Caco-2 (cell line): ENCODE measurements at regions not wholly inside any gene's neighbourhood (a gene's known extent, or its start where the extent isn't known, plus 50 kb on each side); places are given as distances from the start of the nearest gene placed in this dataset.

ENCODE experiments used
- BruUV-seq: library from RNA; stranded (reverse); fragments of 400-500 nt; replicated peaks from 2 replicates; lab custom pipeline; 2021; lab: Mats Ljungman, UMichigan
- CTCF ChIA-PET: fragments of 300-600 bp; sonication (Branson Sonifier 250); formaldehyde crosslinking; loops from one replicate; lab custom pipeline; 2022; ENCODE audit warnings: antibody characterized with exemption; lab: Charles Lee
- POLR2A ChIA-PET: fragments of 300-600 bp; sonication (Branson Sonifier 250); formaldehyde crosslinking; loops from one replicate; lab custom pipeline; 2022; ENCODE audit warnings: antibody characterized with exemption; lab: Charles Lee
- DNase-seq, 2 experiments: peaks; one replicate each; pipeline versions ENCODE4 v3.0.0 to v3.0.0-alpha.2; 2020 to 2022
- H3K27me3 ChIP-seq: replicated peaks from 2 replicates; pipeline ENCODE4 v1.6.0; 2011; ENCODE audit warnings: low read length; ENCODE audit not compliant: control insufficient read depth, insufficient read depth
- H3K36me3 ChIP-seq: 2 replicates; pipeline ENCODE4 v1.5.1; 2011; ENCODE audit warnings: low read length; ENCODE audit not compliant: control insufficient read depth, insufficient read depth
- H3K4me1 ChIP-seq: fragments of 250-450 bp; sonication (Bioruptor Pico); 2 replicates; pipeline ENCODE4 v1.5.1; 2020; ENCODE audit warnings: mild to moderate bottlenecking
- H3K4me3 ChIP-seq: 2 replicates; pipeline ENCODE4 v1.5.1; 2011; ENCODE audit warnings: low read depth, mild to moderate bottlenecking, control low read depth, low read length
- H3K9me3 ChIP-seq: fragments of 250-450 bp; sonication (Bioruptor Pico); 2 replicates; pipeline ENCODE4 v1.5.1; 2020; ENCODE audit warnings: mild to moderate bottlenecking, moderate library complexity
- H3K27ac Mint-ChIP-seq: one replicate; pipeline ENCODE4 v1.8.0; 2022; ENCODE audit warnings: mixed read lengths; ENCODE audit not compliant: unreplicated experiment
- H3K27me3 Mint-ChIP-seq: one replicate; pipeline ENCODE4 v1.8.0; 2022; ENCODE audit warnings: mixed read lengths; ENCODE audit not compliant: insufficient read depth, unreplicated experiment
- H3K36me3 Mint-ChIP-seq: one replicate; pipeline ENCODE4 v1.8.0; 2022; ENCODE audit warnings: mild to moderate bottlenecking, mixed read lengths; ENCODE audit not compliant: insufficient read depth, unreplicated experiment
- H3K4me1 Mint-ChIP-seq: one replicate; pipeline ENCODE4 v1.8.0; 2022; ENCODE audit warnings: low read depth, mixed read lengths; ENCODE audit not compliant: unreplicated experiment
- H3K4me3 Mint-ChIP-seq: one replicate; pipeline ENCODE4 v1.8.0; 2022; ENCODE audit warnings: mild to moderate bottlenecking, moderate library complexity, mixed read lengths; ENCODE audit not compliant: unreplicated experiment
- H3K9me3 Mint-ChIP-seq: one replicate; pipeline ENCODE4 v1.8.0; 2022; ENCODE audit warnings: mixed read lengths; ENCODE audit not compliant: unreplicated experiment
- CTCF ChIP-seq, 2 experiments: fragments of 200-600 bp in 1 of 2; IDR thresholded peaks; 1 replicate in 1 of 2; 2 replicates in 1 of 2; pipeline versions ENCODE4 v1.5.1 to v1.8.0; 2011 to 2022; ENCODE audit warnings: antibody characterized with exemption in 1 of 2, control low read depth in 1 of 2, inconsistent platforms in 1 of 2, low read depth in 1 of 2, low read length in 1 of 2, mild to moderate bottlenecking in 1 of 2, moderate library complexity in 1 of 2; ENCODE audit not compliant: insufficient read depth in 1 of 2, severe bottlenecking in 1 of 2, unreplicated experiment in 1 of 2
- intact Hi-C: fragments of 100-400 bp; cut with micrococcal nuclease; formaldehyde crosslinking; loops from one replicate; pipeline ENCODE4 v1.10.0; 2022; ENCODE audit not compliant: unreplicated experiment

GRCh38 chr20:59428006-59428405 lies 127.6 kb downstream of the EDN3 start:
- no peaks in the 10 kb centered on the region for H3K4me1 Mint-ChIP-seq
- POLR2A ChIA-PET, result no interaction called here
- no peaks in the 10 kb centered on the region for H3K36me3 Mint-ChIP-seq
- H3K4me3 ChIP-seq, result no peak overlapping the region
- peaks cover 13% of the 10 kb centered on the region for H3K9me3 Mint-ChIP-seq
- no peak for DNase-seq
- no peaks in the 10 kb centered on the region for H3K4me1 ChIP-seq
- H3K27ac Mint-ChIP-seq, result no peak overlapping the region
- CTCF ChIA-PET, result no interaction called here
- H3K4me3 Mint-ChIP-seq, result no peak overlapping the region
- no peaks in the 10 kb centered on the region for H3K9me3 ChIP-seq
- peaks cover 12% of the 10 kb centered on the region for H3K27me3 Mint-ChIP-seq
- TF ChIP-seq CTCF (IDR thresholded peaks at IDR 0.05; ENCODE audit: insufficient read depth in 1 of 2, low read depth in 1 of 2, low read length in 1 of 2, severe bottlenecking in 1 of 2, unreplicated experiment in 1 of 2), result no peak
- H3K36me3 ChIP-seq, result no peaks in the 10 kb centered on the region
- no TSS peak for BruUV-seq
- intact Hi-C loops, result no loop called here
- no peaks in the 10 kb centered on the region; the same call in none of the 2 replicates for H3K27me3 ChIP-seq

GRCh38 chr20:59428441-59429205 lies 128.2 kb downstream of the EDN3 start:
- H3K27ac Mint-ChIP-seq, result no peak overlapping the region
- intact Hi-C loops, result no loop called here
- BruUV-seq, result no TSS peak
- H3K27me3 Mint-ChIP-seq, result peaks cover 17% of the 10 kb centered on the region
- Histone ChIP-seq H3K27me3 (no peaks in the 10 kb centered on the region; the same call in none of the 2 replicates), H3K36me3 (no peaks in the 10 kb centered on the region), H3K4me1 (no peaks in the 10 kb centered on the region), H3K4me3 (no peak overlapping the region), H3K9me3 (no peaks in the 10 kb centered on the region)
- peaks cover 13% of the 10 kb centered on the region for H3K9me3 Mint-ChIP-seq
- no peaks in the 10 kb centered on the region for H3K4me1 Mint-ChIP-seq
- TF ChIP-seq CTCF (IDR thresholded peaks at IDR 0.05; ENCODE audit: insufficient read depth in 1 of 2, low read depth in 1 of 2, low read length in 1 of 2, severe bottlenecking in 1 of 2, unreplicated experiment in 1 of 2), result peak; percentile 26 to 49
- no peak for DNase-seq
- CTCF ChIA-PET, result interaction anchor here (0.6 kb wide), 1 partner anchor 27 kb away, joined by 3 read pairs; no protein-coding TSS in a partner anchor
- no peak overlapping the region for H3K4me3 Mint-ChIP-seq
- POLR2A ChIA-PET, result no interaction called here
- H3K36me3 Mint-ChIP-seq, result no peaks in the 10 kb centered on the region

GRCh38 chr20:59429396-59429795 lies 129.0 kb downstream of the EDN3 start:
- Histone ChIP-seq H3K4me3 (no peak overlapping the region), H3K9me3 (no peaks in the 10 kb centered on the region), H3K36me3 (no peaks in the 10 kb centered on the region), H3K4me1 (no peaks in the 10 kb centered on the region), H3K27me3 (no peaks in the 10 kb centered on the region; the same call in none of the 2 replicates)
- Mint-ChIP-seq H3K4me1 (no peaks in the 10 kb centered on the region), H3K36me3 (no peaks in the 10 kb centered on the region), H3K27ac (no peak overlapping the region), H3K9me3 (peaks cover 13% of the 10 kb centered on the region), H3K4me3 (no peak overlapping the region), H3K27me3 (peaks cover 17% of the 10 kb centered on the region)
- CTCF ChIA-PET, result interaction anchor here (0.6 kb wide), 1 partner anchor 27 kb away, joined by 3 read pairs; no protein-coding TSS in a partner anchor
- intact Hi-C loops, result no loop called here
- no TSS peak for BruUV-seq
- DNase-seq, result no peak
- TF ChIP-seq CTCF (IDR thresholded peaks at IDR 0.05; ENCODE audit: insufficient read depth in 1 of 2, low read depth in 1 of 2, low read length in 1 of 2, severe bottlenecking in 1 of 2, unreplicated experiment in 1 of 2), result no peak
- POLR2A ChIA-PET, result no interaction called here
